ENCODE measurements at regions not wholly inside any gene's neighbourhood (a gene's known extent, or its start where the extent isn't known, plus 50 kb on each side); places are given as distances from the start of the nearest gene placed in this dataset.

- ATAC-seq (no peak), DNase-seq (ENCODE audit: low read depth, low spot score) (no peak), FAIRE-seq (no peak)
- no peaks in the 10 kb centered on the region for H3K36me3 ChIP-seq (ENCODE audit: control insufficient read depth in 2 of 2, insufficient read depth in 2 of 2, low read length in 1 of 2)
- ChIA-PET RAD21 (ENCODE audit: unreplicated experiment) (no interaction called here), SMC1A (ENCODE audit: uncharacterized antibody, unreplicated experiment) (no interaction called here), POLR2A (no interaction called here), CTCF (no interaction called here)
- no peaks in the 10 kb centered on the region for H3K4me1 ChIP-seq (ENCODE audit: control insufficient read depth, insufficient read depth, low read length)
- in situ Hi-C loops (cut with MboI), result no loop called here
- BruUV-seq (replicated peaks), result no TSS peak
- H3K27me3 ChIP-seq (replicated peaks in 1 of 2; ENCODE audit: control insufficient read depth in 2 of 2, insufficient read depth in 2 of 2, low read length in 1 of 2), result no peaks in the 10 kb centered on the region
- no peak overlapping the region for H3K9ac ChIP-seq (ENCODE audit: control insufficient read depth, insufficient read depth, low read length)
- no peak overlapping the region for H3K4me2 ChIP-seq (ENCODE audit: control insufficient read depth, insufficient read depth)
- H3K27ac ChIP-seq (ENCODE audit: control insufficient read depth, insufficient read depth), result no peak overlapping the region
- 7% methylated on average over 1 of the region's 1 CpG for WGBS (ENCODE audit: insufficient coverage, insufficient replicate concordance, low lambda C conversion rate, missing lambda C conversion rate)
- H2AFZ ChIP-seq (ENCODE audit: control insufficient read depth, low read depth, low read length), result no peak overlapping the region
- no peaks in the 10 kb centered on the region for H3K79me2 ChIP-seq (ENCODE audit: control insufficient read depth, insufficient read depth, low read length)
- intact Hi-C loops (cut with micrococcal nuclease; ENCODE audit: unreplicated experiment), result no loop called here
- no peaks in the 10 kb centered on the region for H4K20me1 ChIP-seq (ENCODE audit: control insufficient read depth, insufficient read depth)
- TF ChIP-seq JUND (IDR thresholded peaks at IDR 0.05; ENCODE audit: low read depth, low read length), result no peak
- no peak for TF ChIP-seq E4F1 (IDR thresholded peaks at IDR 0.05; ENCODE audit: borderline replicate concordance, partially characterized antibody)
- TF ChIP-seq MEF2B (IDR thresholded peaks at IDR 0.05; ENCODE audit: partially characterized antibody, poor library complexity, severe bottlenecking), result no peak
- no peak for TF ChIP-seq CTCF (IDR thresholded peaks at IDR 0.05 in 2 of 3, conservative IDR thresholded peaks at IDR 0.05 in 1 of 3; ENCODE audit: control insufficient read depth in 2 of 3, extremely low read depth in 1 of 3, insufficient read depth in 1 of 3, low read depth in 3 of 3, low read length in 3 of 3)
- TF ChIP-seq NRF1 (conservative IDR thresholded peaks at IDR 0.05; ENCODE audit: low read depth, low read length), result no peak
- TF ChIP-seq ZNF274 (IDR thresholded peaks at IDR 0.05; ENCODE audit: insufficient read depth, insufficient read length), result no peak
- no peak for TF ChIP-seq CREM (IDR thresholded peaks at IDR 0.05; ENCODE audit: low read depth)
- no peak for TF ChIP-seq CEBPZ (IDR thresholded peaks at IDR 0.05; ENCODE audit: low read depth, low read length)
- no peak for TF ChIP-seq BRCA1 (IDR thresholded peaks at IDR 0.05; ENCODE audit: low read depth, low read length)
- no peak for TF ChIP-seq SRF (IDR thresholded peaks at IDR 0.05; ENCODE audit: low read depth in 2 of 2, low read length in 2 of 2)
- H3K4me3 ChIP-seq, result no peak overlapping the region
- H3K9me3 ChIP-seq (replicated peaks; ENCODE audit: control insufficient read depth, insufficient read depth, low read length), result no peaks in the 10 kb centered on the region
Measured at GRCh38 chr4:148922497-148922896, 480.3 kb upstream of the NR3C2 start.

Measured in GM12878 (cell line).